HG03135 (cell line): ENCODE measurements at regions not wholly inside any gene's neighbourhood (a gene's known extent, or its start where the extent isn't known, plus 50 kb on each side); places are given as distances from the start of the nearest gene placed in this dataset.
"Not testable (repeated sequence)": the region's sequence is repeated elsewhere in the genome, so short reads cannot be mapped to it uniquely, and the experiment has no call there.

Experiments used
- ATAC-seq: cut with Tn5 transposase; IDR thresholded peaks from one replicate; pipeline ENCODE4 v1.9.1; 2021; ENCODE audit warnings: mild to moderate bottlenecking, moderate library complexity; ENCODE audit not compliant: unreplicated experiment

- not testable (repeated sequence) for ATAC-seq
These were observed 67.1 kb upstream of the NANOS1 start for GRCh38 chr10:118962331-118962868.

- ATAC-seq, result no peak
These were observed 66.2 kb upstream of the NANOS1 start for GRCh38 chr10:118963341-118963740.

DNA sequence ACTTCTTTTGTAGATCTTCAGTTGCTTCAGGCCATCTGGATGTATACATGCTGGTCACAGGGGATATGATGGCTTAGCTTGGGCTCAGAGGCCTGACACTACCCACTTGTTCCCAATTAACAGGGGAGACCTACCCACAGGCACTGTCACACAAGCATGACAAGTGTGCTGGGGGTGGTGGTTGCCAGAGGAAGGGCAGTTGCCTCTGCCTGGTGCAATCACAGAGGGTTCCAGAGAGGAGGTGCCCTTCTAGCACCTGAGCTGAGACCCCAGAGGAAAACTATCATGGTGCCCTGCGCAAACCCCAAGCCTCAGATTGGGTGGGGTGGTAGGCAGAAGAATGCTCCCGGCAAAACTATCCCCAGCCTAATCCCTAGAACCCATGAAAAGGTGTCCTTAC is 65.6 kb upstream of the NANOS1 start:
- ATAC-seq, result no peak

DNA sequence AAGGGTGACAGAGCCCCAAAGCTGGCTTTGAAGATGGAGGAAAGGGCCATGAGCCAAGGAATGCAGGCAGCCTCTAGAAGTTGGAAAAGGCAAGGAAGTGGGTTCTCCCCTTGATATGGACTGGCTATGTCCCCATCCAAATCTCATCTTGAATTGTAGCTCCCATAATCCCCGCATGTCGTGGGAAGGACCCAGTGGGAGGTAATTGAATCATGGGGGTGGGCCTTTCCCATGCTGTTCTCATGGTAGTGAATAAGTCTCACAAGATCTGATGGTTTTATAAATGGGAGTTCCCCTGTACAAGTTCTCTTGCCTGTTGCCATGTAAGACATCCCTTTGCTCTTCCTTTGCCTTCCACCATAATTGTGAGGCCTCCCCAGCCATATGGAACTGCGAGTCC is 65.0 kb upstream of the NANOS1 start:
- not testable (repeated sequence) for ATAC-seq

GRCh38 chr10:118965096-118965495 is 64.4 kb upstream of the NANOS1 start:
- ATAC-seq, result no peak

DNA sequence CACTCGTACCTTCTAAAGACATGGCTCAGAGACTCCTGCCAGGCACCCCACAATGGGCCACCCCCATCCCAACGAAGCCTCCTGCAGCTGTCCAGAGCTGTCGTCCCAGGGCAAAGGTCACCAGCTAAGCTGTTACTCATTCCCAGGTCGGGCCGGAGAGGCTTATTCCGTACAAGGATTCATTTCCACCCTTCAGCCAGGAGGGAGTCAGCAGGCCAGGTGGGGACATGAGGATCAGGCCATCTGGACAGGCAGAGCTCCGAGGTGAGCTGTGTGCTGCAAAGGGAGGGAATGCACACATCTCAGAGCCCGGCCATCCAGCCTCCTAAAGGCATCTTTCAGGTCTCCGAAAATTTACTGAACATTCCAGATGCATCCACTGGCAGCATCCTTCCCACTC is 63.9 kb upstream of the NANOS1 start:
- ATAC-seq, result no peak

DNA sequence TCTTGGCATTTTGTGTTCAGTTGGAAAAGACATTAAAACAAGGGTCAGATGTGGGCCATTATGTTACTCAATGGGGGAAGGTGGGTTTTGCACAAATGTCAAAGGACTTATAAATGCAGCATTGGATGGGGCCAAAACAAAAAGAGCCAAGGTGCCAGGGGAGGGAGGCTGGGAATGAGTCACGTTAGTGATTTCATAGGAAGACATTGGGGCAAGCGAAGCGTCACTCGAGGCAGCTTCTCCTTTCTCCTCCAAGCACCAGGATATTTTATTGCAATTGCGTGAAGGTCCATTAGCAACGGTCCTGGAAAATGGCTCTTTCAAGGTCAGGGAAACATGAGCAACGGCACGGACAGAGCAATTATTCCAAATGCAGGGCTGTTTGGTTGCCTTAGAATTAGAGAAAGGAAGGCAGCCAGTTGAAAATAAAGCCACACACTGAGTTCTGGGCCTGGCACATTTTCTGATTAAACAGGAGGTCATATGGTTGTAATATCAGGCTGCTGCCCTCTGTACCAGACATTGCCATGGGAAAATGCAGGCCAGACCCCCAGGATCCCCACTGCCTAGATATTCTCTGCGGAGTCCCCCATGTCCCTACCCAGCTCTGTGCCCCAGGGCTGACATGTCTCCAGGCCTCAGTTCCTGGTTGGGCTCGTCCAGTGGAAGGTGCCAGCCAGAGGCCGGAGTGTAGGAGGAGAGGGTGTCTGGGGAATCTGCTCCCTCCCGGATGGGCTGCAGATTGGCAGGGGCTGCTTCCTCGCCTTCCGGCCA is 63.3 kb upstream of the NANOS1 start:
- ATAC-seq, result no peak

- ATAC-seq, result no peak
These were observed 62.7 kb upstream of the NANOS1 start for GRCh38 chr10:118966850-118967125.

DNA sequence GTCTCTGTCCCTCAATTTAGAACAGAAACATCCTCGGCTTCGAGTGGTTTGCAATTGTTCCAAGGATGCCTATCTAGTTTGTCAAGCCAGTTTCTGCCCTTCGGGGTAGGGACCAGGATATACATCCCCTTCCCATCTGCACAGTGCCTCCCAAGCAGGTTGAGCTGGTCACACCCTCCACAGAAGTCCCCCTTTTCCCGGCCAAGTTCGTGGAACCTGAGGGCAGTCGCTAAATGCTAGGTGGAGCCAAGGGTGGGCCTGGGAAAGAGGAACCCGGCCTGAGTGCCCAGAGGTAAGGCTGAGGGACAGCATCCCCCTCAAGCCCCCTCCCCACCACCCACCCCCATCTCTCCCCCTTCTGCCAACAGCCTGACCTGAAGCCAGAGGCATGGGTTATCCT is 62.4 kb upstream of the NANOS1 start:
- ATAC-seq, result no peak

- ATAC-seq, result no peak
These were observed 61.5 kb upstream of the NANOS1 start for GRCh38 chr10:118968060-118968459.

GRCh38 chr10:118968482-118968881 is 61.0 kb upstream of the NANOS1 start:
- ATAC-seq, result no peak

DNA sequence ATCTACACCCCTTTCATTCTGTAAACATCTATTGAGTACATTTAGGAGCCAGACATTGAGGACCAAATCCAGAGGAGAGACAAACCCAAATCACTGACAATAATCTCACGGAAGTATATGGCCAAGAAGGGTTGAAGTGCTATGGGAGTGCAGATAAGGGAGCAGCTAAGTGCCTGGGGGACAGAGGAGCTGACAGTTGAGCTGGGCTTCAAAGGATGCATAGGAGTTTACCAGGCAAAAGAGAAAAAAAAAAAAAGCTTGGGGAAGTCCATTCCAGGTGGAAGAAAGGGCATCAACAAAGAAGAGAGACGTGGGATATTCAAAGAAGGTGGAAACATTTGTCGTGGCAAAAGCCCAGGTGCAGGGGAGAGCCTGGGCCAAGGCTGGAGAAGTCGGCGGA is 60.5 kb upstream of the NANOS1 start:
- no peak for ATAC-seq

DNA sequence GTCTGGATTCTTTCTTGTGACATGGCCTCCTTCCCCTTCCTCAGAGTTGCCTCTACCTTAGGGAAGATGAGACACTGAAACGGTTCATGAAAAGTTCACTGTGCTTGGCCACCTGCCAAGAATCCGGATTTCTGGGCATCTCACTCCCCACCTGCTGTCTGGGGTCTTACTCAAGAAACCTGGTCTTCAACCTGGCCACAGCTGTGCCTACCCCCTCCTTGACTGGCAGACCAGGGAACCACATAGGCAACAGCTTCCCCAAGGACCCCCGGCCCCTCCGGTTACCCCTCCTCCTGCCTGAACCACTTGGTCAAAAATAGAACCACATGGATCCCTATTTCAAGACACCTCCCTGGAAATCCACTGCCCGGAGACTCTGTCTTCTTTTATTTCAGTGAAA is 58.7 kb upstream of the NANOS1 start:
- ATAC-seq, result no peak

DNA sequence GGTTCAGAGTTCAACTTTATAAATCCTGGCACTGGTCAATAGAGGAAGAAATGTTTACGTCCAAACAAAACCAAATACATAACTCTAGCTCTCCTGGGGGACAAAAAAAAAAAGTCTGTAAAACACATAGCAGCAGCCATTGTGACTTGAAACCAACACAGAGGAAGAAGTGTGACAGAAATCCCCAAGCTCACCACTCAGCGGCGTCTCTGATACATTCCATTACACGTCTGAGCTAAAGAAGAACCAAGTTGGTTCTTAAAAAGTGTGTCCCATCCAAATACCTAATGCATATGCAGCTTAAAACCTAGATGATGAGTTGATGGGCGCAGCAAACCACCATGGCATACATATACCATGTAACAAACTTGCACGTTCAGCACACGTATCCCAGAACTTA is 58.3 kb upstream of the NANOS1 start:
- no peak for ATAC-seq

DNA sequence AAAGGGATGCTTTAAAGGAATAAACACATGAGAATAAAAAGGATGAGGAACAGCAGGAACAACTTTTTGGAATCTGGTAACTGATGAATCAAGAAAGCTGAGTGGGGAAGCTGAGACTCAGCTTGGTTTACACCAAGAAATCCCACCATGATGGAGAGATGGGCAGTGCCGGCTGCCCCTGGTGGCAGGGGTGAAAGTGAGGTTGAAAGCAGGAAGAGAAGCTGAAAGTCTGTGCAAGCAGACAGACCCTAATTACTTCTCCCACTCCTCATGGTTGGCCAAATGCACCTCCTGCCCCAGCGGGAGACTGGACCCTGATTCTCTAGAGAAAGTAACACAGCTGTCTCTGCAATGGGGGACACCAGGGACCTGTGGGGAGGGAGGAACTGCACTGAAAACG is 57.6 kb upstream of the NANOS1 start:
- ATAC-seq, result no peak

GRCh38 chr10:118973744-118974143 is 55.8 kb upstream of the NANOS1 start:
- no peak for ATAC-seq

GRCh38 chr10:118974951-118975350 is 54.6 kb upstream of the NANOS1 start:
- no peak for ATAC-seq

DNA sequence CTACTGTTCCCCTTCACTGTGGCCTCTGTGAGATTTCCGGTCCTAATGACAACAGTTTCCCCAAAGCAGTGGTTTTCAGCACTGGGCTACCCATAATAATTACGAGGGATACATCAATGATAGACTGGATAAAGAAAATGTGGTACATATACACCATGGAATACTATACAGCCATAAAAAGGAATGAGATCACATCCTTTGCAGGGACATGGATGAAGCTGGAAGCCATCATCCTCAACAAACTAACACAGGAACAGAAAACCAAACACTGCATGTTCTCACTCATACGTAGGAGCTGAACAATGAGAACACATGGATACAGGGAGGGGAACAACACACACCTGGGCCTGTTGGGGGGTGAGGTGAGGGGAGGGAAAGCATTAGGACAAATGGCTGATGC is 53.3 kb upstream of the NANOS1 start:
- not testable (repeated sequence) for ATAC-seq

DNA sequence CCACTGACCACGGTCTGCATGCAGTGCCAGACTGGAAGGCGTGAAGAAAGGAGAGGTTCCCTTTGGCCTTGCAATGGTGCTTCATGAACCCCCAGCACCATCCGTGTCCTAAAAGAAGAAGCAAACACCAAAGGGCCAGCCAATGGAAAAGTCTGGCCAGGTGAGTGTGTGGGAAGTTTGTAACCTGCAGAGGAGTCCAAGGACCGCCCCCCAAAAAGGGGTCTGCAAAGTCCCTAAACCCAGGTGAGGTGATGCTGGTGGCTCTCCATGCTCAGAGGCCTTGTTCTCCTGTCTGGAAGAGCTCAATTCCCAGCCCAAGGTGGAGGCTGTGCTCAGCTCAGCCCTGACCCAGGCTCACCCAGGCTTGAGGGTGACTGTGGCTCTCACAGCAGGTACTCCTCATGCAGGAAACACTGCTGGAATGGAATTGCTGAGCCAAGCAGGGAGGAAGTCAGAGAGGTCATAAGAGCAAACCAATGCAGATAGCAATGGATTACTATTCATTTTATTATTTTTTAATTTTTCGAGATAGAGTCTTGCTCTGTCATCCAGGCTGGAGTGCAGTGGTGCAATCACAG is 52.4 kb upstream of the NANOS1 start:
- ATAC-seq, result no peak

GRCh38 chr10:118977835-118978234 is 51.7 kb upstream of the NANOS1 start:
- ATAC-seq, result no peak

DNA sequence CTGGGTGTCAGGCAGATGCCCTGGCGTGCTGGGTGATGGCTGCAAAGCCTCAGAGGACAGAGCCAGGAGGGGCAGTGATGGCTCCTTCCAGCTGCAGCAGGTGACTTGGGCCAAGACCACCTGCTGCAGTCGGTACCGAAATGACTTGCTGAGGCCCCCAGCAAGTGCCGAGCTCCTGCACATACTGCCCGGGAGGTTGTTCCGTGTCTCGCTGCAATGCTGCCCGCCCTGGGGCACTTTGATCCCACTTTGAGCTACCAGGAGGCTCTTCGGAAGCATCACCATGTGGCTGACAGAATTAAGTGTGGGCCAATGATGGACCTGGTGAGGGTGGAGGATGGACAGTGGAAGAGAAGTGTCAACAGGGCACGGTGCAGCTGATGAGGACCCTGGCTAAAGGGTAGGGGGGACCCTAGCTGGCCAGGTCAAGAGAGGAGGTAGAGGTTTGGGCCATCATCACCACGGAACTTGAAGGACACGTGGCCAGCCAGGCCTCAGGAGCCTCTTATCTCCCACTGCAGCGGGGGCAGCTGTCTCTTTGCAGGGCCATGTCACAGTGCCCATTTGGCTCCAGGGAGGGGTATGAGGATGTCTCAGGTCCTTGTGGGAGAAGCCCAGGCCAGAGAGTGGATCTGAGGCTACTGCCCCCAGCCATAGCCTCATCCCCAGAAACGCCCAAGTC is 51.1 kb upstream of the NANOS1 start:
- no peak for ATAC-seq

DNA sequence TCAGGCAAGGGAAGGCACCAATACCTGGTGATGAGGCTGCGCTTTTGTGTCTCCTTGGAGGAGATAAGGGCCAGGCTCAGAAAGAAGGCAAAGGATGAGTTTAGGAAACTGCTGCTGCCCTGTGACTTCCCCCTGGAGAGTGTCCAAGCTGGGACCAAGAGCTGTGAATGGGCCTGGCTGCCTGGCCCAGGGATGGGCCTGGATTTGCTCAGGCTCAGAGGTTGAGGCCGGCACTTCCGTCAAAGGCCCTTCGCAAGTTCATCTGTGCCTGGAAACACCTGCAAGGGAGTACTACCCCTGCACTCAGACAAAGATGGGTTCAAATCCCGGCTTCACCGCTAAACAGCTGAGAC is 50.5 kb upstream of the NANOS1 start:
- no peak for ATAC-seq
